HTR-8/SVneo (cell line): ENCODE measurements at regions not wholly inside any gene's neighbourhood (a gene's known extent, or its start where the extent isn't known, plus 50 kb on each side); places are given as distances from the start of the nearest gene placed in this dataset.
"Not testable (repeated sequence)": the region's sequence is repeated elsewhere in the genome, so short reads cannot be mapped to it uniquely, and the experiment has no call there.

Experiments used
- DNase-seq: peaks from one replicate; pipeline ENCODE4 v3.0.0; 2011; ENCODE audit warnings: low spot score, mixed read lengths; ENCODE audit not compliant: insufficient read length
- FAIRE-seq: peaks from 2 replicates; lab custom pipeline; 2011; peaks lifted over from hg19 to GRCh38; lab: Jason Lieb, UNC

GRCh38 chr18:51446571-51447210 lies 249.2 kb upstream of the MEX3C start:
- no peak for FAIRE-seq
- no peak for DNase-seq

- DNase-seq: no peak
- FAIRE-seq: no peak
These were observed 250.2 kb upstream of the MEX3C start for GRCh38 chr18:51447351-51448342.

DNA sequence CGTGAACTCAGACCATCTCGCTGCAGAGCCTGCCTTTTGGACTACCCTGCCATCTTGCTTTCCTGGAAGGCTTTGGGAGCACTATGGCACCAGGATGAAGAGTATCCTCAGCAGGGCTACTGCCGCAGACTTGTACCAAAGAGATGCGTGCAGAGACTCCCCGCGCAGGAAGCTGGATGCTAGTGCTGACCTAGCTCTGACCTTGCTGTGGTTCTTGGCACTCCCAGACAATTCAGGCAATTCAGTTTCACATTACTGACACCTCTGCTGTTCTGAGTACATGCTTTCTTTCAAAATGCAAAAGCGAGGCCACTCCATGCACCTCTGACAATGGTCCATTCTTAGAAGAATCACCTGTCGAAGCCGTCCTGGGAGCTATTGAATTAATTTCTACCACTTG lies 251.5 kb upstream of the MEX3C start:
- FAIRE-seq: no peak
- no peak for DNase-seq

GRCh38 chr18:51453594-51453993 lies 256.1 kb upstream of the MEX3C start:
- no peak for FAIRE-seq
- no peak for DNase-seq

GRCh38 chr18:51458861-51459260 lies 261.4 kb upstream of the MEX3C start:
- DNase-seq (no peak), FAIRE-seq (no peak)

DNA sequence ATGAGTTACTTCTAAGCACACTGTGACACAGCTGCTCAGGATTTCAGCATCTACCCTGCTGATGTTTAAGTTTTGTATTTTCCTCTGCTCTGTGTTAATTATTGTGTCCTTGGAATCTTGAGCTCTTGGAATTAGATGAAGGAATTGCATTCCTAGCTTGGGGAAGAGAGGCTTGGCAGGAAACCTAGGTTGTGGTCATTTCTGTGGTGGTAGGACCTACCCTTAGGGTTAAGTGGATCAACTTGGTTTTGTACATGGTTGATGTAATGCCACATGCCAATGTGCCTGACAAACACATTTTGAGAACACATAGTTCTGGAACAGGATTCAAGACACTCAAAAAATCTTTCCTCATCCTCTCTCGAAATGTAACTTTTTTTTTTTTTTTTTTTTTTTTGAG lies 264.5 kb upstream of the MEX3C start:
- FAIRE-seq: no peak
- no peak for DNase-seq

GRCh38 chr18:51463483-51464136 lies 266.1 kb upstream of the MEX3C start:
- DNase-seq (no peak), FAIRE-seq (no peak)

GRCh38 chr18:51478908-51479307 lies 281.4 kb upstream of the MEX3C start:
- DNase-seq (no peak), FAIRE-seq (no peak)

GRCh38 chr18:51479736-51480135 lies 282.3 kb upstream of the MEX3C start:
- DNase-seq (no peak), FAIRE-seq (no peak)

DNA sequence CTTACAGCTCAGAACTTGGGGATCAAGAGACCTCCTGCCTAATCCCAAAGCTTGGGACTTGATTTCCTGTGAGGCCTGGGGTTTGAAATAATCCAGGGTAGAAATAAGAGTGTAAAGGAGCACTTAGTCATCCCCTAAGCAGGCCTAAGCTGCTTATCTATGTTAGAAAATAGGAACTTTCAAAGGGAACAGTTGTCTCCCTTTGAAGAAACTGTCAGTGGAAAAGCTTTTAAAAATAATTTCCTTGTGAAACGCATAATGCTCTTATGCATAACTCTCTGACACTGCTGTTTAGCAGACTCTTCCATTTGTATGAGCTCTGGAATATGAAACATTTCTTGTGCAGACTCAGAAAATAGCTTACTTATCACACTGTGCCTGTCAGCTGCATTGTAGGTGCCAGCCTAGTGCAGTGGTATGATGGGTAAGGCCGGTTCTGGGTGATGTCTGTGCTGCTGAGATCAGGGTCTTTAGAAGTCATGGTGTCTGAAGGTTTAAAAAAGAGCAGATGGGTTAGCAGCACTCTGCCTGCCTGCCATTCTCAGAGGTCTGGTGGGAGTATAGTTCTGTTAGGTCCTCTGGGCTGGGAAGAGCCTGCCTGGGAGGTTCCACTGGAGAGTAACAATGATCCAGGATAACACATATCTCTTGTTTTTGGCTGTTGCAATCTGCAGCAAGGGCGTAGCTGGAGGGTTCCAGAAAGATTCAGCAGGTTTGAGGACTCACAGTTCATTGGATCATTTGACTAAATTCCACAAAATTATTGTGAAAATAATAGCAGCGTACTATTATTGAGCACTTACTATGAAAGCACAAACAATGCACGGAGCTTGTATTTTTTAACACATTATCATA lies 283.2 kb upstream of the MEX3C start:
- DNase-seq (no peak), FAIRE-seq (no peak)

GRCh38 chr18:51486735-51487366 lies 289.4 kb upstream of the MEX3C start:
- DNase-seq (no peak), FAIRE-seq (no peak)

- FAIRE-seq (no peak), DNase-seq (no peak)
These were observed 292.9 kb upstream of the MEX3C start for GRCh38 chr18:51490417-51490816.

GRCh38 chr18:51490860-51491259 lies 293.4 kb upstream of the MEX3C start:
- FAIRE-seq (no peak), DNase-seq (no peak)

GRCh38 chr18:51491678-51492372 lies 294.3 kb upstream of the MEX3C start:
- DNase-seq (no peak), FAIRE-seq (no peak)

DNA sequence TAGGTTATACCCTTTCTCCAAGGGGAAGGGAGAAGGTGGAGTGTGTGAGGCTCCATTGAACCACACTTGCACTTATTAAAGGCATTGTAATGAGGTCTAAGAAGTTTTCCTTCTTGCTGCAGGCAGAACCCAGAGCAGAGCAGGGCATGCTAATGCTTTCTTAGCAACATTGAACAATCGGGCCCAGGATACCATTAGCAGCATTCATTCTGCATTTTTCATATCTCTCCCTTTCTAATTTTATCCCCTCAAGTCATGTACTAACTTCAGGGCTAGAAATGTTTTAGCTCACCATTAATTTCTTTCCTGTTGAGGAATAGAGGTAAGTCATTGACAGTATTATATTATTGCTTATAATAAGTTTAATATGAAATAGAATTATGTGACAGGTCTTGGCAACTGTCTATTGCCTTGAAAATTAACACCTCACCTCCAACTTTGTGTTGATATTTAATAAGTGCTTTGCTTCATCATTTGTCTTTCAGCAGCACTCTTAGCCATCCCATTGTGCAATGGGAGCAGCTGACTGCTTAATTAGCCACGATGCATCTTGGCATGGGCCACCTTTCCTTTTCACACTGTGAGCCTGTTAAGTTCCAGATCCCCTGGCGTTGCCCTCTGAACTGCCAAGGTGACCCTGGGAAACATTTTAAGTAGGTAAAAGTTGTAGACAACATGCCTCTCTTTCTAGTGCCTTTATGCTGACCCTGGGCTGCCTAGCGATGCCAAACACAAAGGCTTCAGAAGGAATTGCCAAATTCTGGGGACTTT lies 300.8 kb upstream of the MEX3C start:
- DNase-seq (no peak), FAIRE-seq (no peak)

GRCh38 chr18:51503351-51503750 lies 305.9 kb upstream of the MEX3C start:
- FAIRE-seq (no peak), DNase-seq (no peak)

GRCh38 chr18:51506811-51507210 lies 309.3 kb upstream of the MEX3C start:
- FAIRE-seq: no peak
- no peak for DNase-seq

DNA sequence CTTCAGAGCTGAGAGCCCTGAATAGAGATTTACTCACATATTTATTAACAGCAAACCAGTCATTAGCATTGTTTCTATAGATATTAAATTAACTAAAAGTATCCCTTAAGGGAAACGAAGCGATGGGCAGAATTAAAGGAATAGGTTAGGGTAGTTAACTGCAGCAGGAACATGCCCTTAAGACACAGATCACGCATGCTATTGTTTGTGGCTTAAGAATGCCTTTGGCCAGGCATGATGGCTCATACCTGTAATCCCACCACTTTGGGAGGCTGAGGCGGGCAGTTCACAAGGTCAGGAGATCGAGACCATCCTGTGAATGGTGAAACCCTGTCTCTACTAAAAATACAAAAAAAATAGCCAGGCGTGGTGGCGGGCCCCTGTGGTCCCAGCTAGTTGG lies 310.9 kb upstream of the MEX3C start:
- FAIRE-seq, DNase-seq: not testable (repeated sequence)
